ENCODE measurements at regions not wholly inside any gene's neighbourhood (a gene's known extent, or its start where the extent isn't known, plus 50 kb on each side); places are given as distances from the start of the nearest gene placed in this dataset.

GRCh38 chr15:27670486-27671209, 428.5 kb downstream of the OCA2 start:
- no peaks in the 10 kb centered on the region for H3K36me3 ChIP-seq (ENCODE audit: control insufficient read depth in 1 of 2, insufficient read depth in 2 of 2, low read length in 2 of 2)
- H4K91ac ChIP-seq (ENCODE audit: low read depth, low read length): no peak overlapping the region
- H3K14ac ChIP-seq (ENCODE audit: low read length): no peak overlapping the region
- no peak overlapping the region for H3K4me3 ChIP-seq (ENCODE audit: low read depth, low read length)
- no peak overlapping the region for H3K4ac ChIP-seq (ENCODE audit: low read depth, low read length)
- H2AFZ ChIP-seq (ENCODE audit: insufficient read depth, low read length, poor library complexity): no peak overlapping the region
- no peak overlapping the region for H3K27ac ChIP-seq (ENCODE audit: low read depth, low read length)
- no peak overlapping the region for H2BK12ac ChIP-seq (ENCODE audit: low read length)
- no peaks in the 10 kb centered on the region for H3K79me2 ChIP-seq (ENCODE audit: control insufficient read depth, insufficient read depth, low read length, poor library complexity)
- WGBS (ENCODE audit: extremely low coverage, insufficient coverage, insufficient read length): no CpG with 5 or more reads among the region's 11 CpGs
- H3K9ac ChIP-seq (ENCODE audit: low read length): no peak overlapping the region
- no peak overlapping the region for H3K4me2 ChIP-seq (ENCODE audit: low read length)
- H2BK5ac ChIP-seq (ENCODE audit: low read depth, low read length, poor library complexity): no peak overlapping the region
- no peak overlapping the region for H4K8ac ChIP-seq (ENCODE audit: low read depth, low read length)
- no peak overlapping the region for H3K18ac ChIP-seq (ENCODE audit: low read length)
- H3K27me3 ChIP-seq (ENCODE audit: insufficient read depth, low read length): no peaks in the 10 kb centered on the region
- H3K23ac ChIP-seq (ENCODE audit: low read length): no peak overlapping the region
- H3K79me1 ChIP-seq (ENCODE audit: low read length): no peaks in the 10 kb centered on the region
- no peak for DNase-seq
- H2BK120ac ChIP-seq (ENCODE audit: insufficient read depth, low read length, poor library complexity): no peak overlapping the region
- H3K9me3 ChIP-seq (ENCODE audit: insufficient read depth, low read depth, low read length): peaks cover 4% of the 10 kb centered on the region
- H3K4me1 ChIP-seq (ENCODE audit: control insufficient read depth in 1 of 2, insufficient read depth in 2 of 2, low read length in 2 of 2): no peaks in the 10 kb centered on the region
- H2AK5ac ChIP-seq (ENCODE audit: low read length): no peak overlapping the region
- H4K12ac ChIP-seq (ENCODE audit: low read depth, low read length): no peak overlapping the region

DNA sequence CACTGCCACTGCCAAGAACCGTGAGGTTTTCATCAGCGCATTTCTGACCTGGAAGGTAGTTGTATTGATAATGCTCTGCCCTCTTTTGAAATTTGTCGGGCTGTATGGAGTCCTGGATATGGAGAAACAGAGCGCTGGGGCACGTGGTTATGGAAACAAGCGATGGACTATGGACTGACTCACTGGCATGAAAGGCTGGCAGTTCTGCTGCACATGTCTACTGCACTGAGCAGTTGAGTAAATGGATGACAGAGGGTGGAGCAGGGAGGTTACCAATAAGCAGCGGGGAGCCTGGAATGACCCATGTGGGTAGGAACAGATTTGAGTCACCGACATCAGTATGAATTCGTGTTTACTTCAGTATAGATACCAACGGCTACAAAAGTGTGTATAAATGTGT, 429.5 kb downstream of the OCA2 start:
- no peaks in the 10 kb centered on the region for H3K36me3 ChIP-seq (ENCODE audit: control insufficient read depth in 1 of 2, insufficient read depth in 2 of 2, low read length in 2 of 2)
- H2BK12ac ChIP-seq (ENCODE audit: low read length): no peak overlapping the region
- no peaks in the 10 kb centered on the region for H3K79me1 ChIP-seq (ENCODE audit: low read length)
- H3K4me3 ChIP-seq (ENCODE audit: low read depth, low read length): no peak overlapping the region
- H2BK120ac ChIP-seq (ENCODE audit: insufficient read depth, low read length, poor library complexity): no peak overlapping the region
- no peak overlapping the region for H3K4me2 ChIP-seq (ENCODE audit: low read length)
- no peak overlapping the region for H2AK5ac ChIP-seq (ENCODE audit: low read length)
- no peak overlapping the region for H3K9ac ChIP-seq (ENCODE audit: low read length)
- H3K4me1 ChIP-seq (ENCODE audit: control insufficient read depth in 1 of 2, insufficient read depth in 2 of 2, low read length in 2 of 2): no peaks in the 10 kb centered on the region
- H4K91ac ChIP-seq (ENCODE audit: low read depth, low read length): no peak overlapping the region
- H3K14ac ChIP-seq (ENCODE audit: low read length): no peak overlapping the region
- no peaks in the 10 kb centered on the region for H3K27me3 ChIP-seq (ENCODE audit: insufficient read depth, low read length)
- H4K8ac ChIP-seq (ENCODE audit: low read depth, low read length): no peak overlapping the region
- no peak overlapping the region for H3K27ac ChIP-seq (ENCODE audit: low read depth, low read length)
- peaks cover 4% of the 10 kb centered on the region for H3K9me3 ChIP-seq (ENCODE audit: insufficient read depth, low read depth, low read length)
- no peak overlapping the region for H2BK5ac ChIP-seq (ENCODE audit: low read depth, low read length, poor library complexity)
- WGBS (ENCODE audit: extremely low coverage, insufficient coverage, insufficient read length): no CpG with 5 or more reads among the region's 10 CpGs
- no peak overlapping the region for H3K4ac ChIP-seq (ENCODE audit: low read depth, low read length)
- H3K18ac ChIP-seq (ENCODE audit: low read length): no peak overlapping the region
- H2AFZ ChIP-seq (ENCODE audit: insufficient read depth, low read length, poor library complexity): no peak overlapping the region
- no peak for DNase-seq
- H3K23ac ChIP-seq (ENCODE audit: low read length): no peak overlapping the region
- no peak overlapping the region for H4K12ac ChIP-seq (ENCODE audit: low read depth, low read length)
- no peaks in the 10 kb centered on the region for H3K79me2 ChIP-seq (ENCODE audit: control insufficient read depth, insufficient read depth, low read length, poor library complexity)

- H4K8ac ChIP-seq (ENCODE audit: low read depth, low read length): no peak overlapping the region
- no peaks in the 10 kb centered on the region for H3K79me2 ChIP-seq (ENCODE audit: control insufficient read depth, insufficient read depth, low read length, poor library complexity)
- H4K12ac ChIP-seq (ENCODE audit: low read depth, low read length): no peak overlapping the region
- no peaks in the 10 kb centered on the region for H3K4me1 ChIP-seq (ENCODE audit: control insufficient read depth in 1 of 2, insufficient read depth in 2 of 2, low read length in 2 of 2)
- no peaks in the 10 kb centered on the region for H3K36me3 ChIP-seq (ENCODE audit: control insufficient read depth in 1 of 2, insufficient read depth in 2 of 2, low read length in 2 of 2)
- no peak overlapping the region for H3K9ac ChIP-seq (ENCODE audit: low read length)
- H2AK5ac ChIP-seq (ENCODE audit: low read length): no peak overlapping the region
- no peak overlapping the region for H3K14ac ChIP-seq (ENCODE audit: low read length)
- no peaks in the 10 kb centered on the region for H3K27me3 ChIP-seq (ENCODE audit: insufficient read depth, low read length)
- no peak overlapping the region for H2BK12ac ChIP-seq (ENCODE audit: low read length)
- H4K91ac ChIP-seq (ENCODE audit: low read depth, low read length): no peak overlapping the region
- H3K18ac ChIP-seq (ENCODE audit: low read length): no peak overlapping the region
- DNase-seq: no peak
- no peak overlapping the region for H3K27ac ChIP-seq (ENCODE audit: low read depth, low read length)
- H2AFZ ChIP-seq (ENCODE audit: insufficient read depth, low read length, poor library complexity): no peak overlapping the region
- H2BK120ac ChIP-seq (ENCODE audit: insufficient read depth, low read length, poor library complexity): no peak overlapping the region
- no peak overlapping the region for H2BK5ac ChIP-seq (ENCODE audit: low read depth, low read length, poor library complexity)
- H3K4me2 ChIP-seq (ENCODE audit: low read length): no peak overlapping the region
- H3K79me1 ChIP-seq (ENCODE audit: low read length): no peaks in the 10 kb centered on the region
- no peak overlapping the region for H3K4ac ChIP-seq (ENCODE audit: low read depth, low read length)
- H3K9me3 ChIP-seq (ENCODE audit: insufficient read depth, low read depth, low read length): peaks cover 4% of the 10 kb centered on the region
- no peak overlapping the region for H3K23ac ChIP-seq (ENCODE audit: low read length)
- WGBS (ENCODE audit: extremely low coverage, insufficient coverage, insufficient read length): no CpG with 5 or more reads among the region's 9 CpGs
- H3K4me3 ChIP-seq (ENCODE audit: low read depth, low read length): no peak overlapping the region
Measured at GRCh38 chr15:27668471-27669220, 430.5 kb downstream of the OCA2 start.

GRCh38 chr15:27665002-27665401, 434.1 kb downstream of the OCA2 start:
- H4K12ac ChIP-seq (ENCODE audit: low read depth, low read length): no peak overlapping the region
- H2BK5ac ChIP-seq (ENCODE audit: low read depth, low read length, poor library complexity): no peak overlapping the region
- H3K4me2 ChIP-seq (ENCODE audit: low read length): no peak overlapping the region
- no peak for DNase-seq
- no peak overlapping the region for H2AFZ ChIP-seq (ENCODE audit: insufficient read depth, low read length, poor library complexity)
- H4K91ac ChIP-seq (ENCODE audit: low read depth, low read length): no peak overlapping the region
- H3K27me3 ChIP-seq (ENCODE audit: insufficient read depth, low read length): no peaks in the 10 kb centered on the region
- H3K79me2 ChIP-seq (ENCODE audit: control insufficient read depth, insufficient read depth, low read length, poor library complexity): no peaks in the 10 kb centered on the region
- no peaks in the 10 kb centered on the region for H3K9me3 ChIP-seq (ENCODE audit: insufficient read depth, low read depth, low read length)
- no peak overlapping the region for H3K4ac ChIP-seq (ENCODE audit: low read depth, low read length)
- H3K27ac ChIP-seq (ENCODE audit: low read depth, low read length): no peak overlapping the region
- H3K9ac ChIP-seq (ENCODE audit: low read length): no peak overlapping the region
- H2AK5ac ChIP-seq (ENCODE audit: low read length): no peak overlapping the region
- no peak overlapping the region for H3K18ac ChIP-seq (ENCODE audit: low read length)
- H3K79me1 ChIP-seq (ENCODE audit: low read length): no peaks in the 10 kb centered on the region
- WGBS (ENCODE audit: extremely low coverage, insufficient coverage, insufficient read length): no CpG with 5 or more reads among the region's 5 CpGs
- H3K36me3 ChIP-seq (ENCODE audit: control insufficient read depth in 1 of 2, insufficient read depth in 2 of 2, low read length in 2 of 2): no peaks in the 10 kb centered on the region
- H2BK120ac ChIP-seq (ENCODE audit: insufficient read depth, low read length, poor library complexity): no peak overlapping the region
- H3K23ac ChIP-seq (ENCODE audit: low read length): no peak overlapping the region
- H3K14ac ChIP-seq (ENCODE audit: low read length): no peak overlapping the region
- no peak overlapping the region for H4K8ac ChIP-seq (ENCODE audit: low read depth, low read length)
- no peaks in the 10 kb centered on the region for H3K4me1 ChIP-seq (ENCODE audit: control insufficient read depth in 1 of 2, insufficient read depth in 2 of 2, low read length in 2 of 2)
- H3K4me3 ChIP-seq (ENCODE audit: low read depth, low read length): no peak overlapping the region
- no peak overlapping the region for H2BK12ac ChIP-seq (ENCODE audit: low read length)
